SK-N-SH (cell line): ENCODE measurements at regions not wholly inside any gene's neighbourhood (a gene's known extent, or its start where the extent isn't known, plus 50 kb on each side); places are given as distances from the start of the nearest gene placed in this dataset.

ENCODE experiments used
- CTCF ChIA-PET: fragments of 300-600, 350-600 bp; formaldehyde crosslinking; extraction: SDS; loops from one replicate; lab custom pipeline; 2021; lab: Yijun Ruan, JAX
- POLR2A ChIA-PET: fragments of 350-600 bp; sonication (Branson Sonifier 250); formaldehyde crosslinking; extraction: SDS; loops from one replicate; lab custom pipeline; 2020; ENCODE audit warnings: antibody characterized with exemption, inconsistent platforms; lab: Yijun Ruan, JAX
- DNase-seq: peaks from one replicate; pipeline ENCODE4 v3.0.0; 2012
- H2AFZ ChIP-seq: fragments of 200-600 bp; sonication (generic); 2 replicates; pipeline ENCODE4 v1.8.1; 2016; ENCODE audit warnings: antibody characterized with exemption, mild to moderate bottlenecking, low read depth
- H3F3A ChIP-seq: fragments of 200-600 bp; sonication (generic); replicated peaks from 2 replicates; pipeline ENCODE3; 2016; ENCODE audit warnings: antibody characterized with exemption, mild to moderate bottlenecking; ENCODE audit not compliant: insufficient read depth
- H3K27ac ChIP-seq, 2 experiments: fragments of 200-500 bp in 1 of 2; fragments of 200-600 bp in 1 of 2; sonication (Bioruptor generic) in 1 of 2; sonication (generic), shearing (Covaris generic) in 1 of 2; 2 replicates each; pipeline versions ENCODE4 v1.5.1 to v1.6.1; 2014 to 2016; ENCODE audit warnings: low read depth in 2 of 2, inconsistent platforms in 1 of 2, low read length in 1 of 2, mild to moderate bottlenecking in 1 of 2, mixed read lengths in 1 of 2
- H3K27me3 ChIP-seq: fragments of 200-600 bp; sonication (generic), shearing (Covaris generic); 2 replicates; pipeline ENCODE4 v1.6.1; 2016; ENCODE audit warnings: mixed run types; ENCODE audit not compliant: insufficient read depth
- H3K36me3 ChIP-seq, 2 experiments: fragments of 200-500 bp in 1 of 2; fragments of 200-600 bp in 1 of 2; sonication (Bioruptor generic) in 1 of 2; sonication (generic) in 1 of 2; replicated peaks in 1 of 2; 2 replicates each; pipeline versions ENCODE3 to v1.5.1; 2014 to 2016; ENCODE audit warnings: low read length in 1 of 2, mild to moderate bottlenecking in 1 of 2; ENCODE audit not compliant: insufficient read depth in 2 of 2, control insufficient read depth in 1 of 2
- H3K4me1 ChIP-seq, 2 experiments: fragments of 200-500 bp in 1 of 2; fragments of 200-600 bp in 1 of 2; sonication (Bioruptor generic) in 1 of 2; sonication (generic), shearing (Covaris generic) in 1 of 2; 2 replicates each; pipeline versions ENCODE4 v1.5.1 to v1.6.1; 2014 to 2016; ENCODE audit warnings: low read depth in 1 of 2, low read length in 1 of 2, mixed run types in 1 of 2; ENCODE audit not compliant: insufficient read depth in 2 of 2, control insufficient read depth in 1 of 2
- H3K4me2 ChIP-seq: fragments of 200-600 bp; sonication (generic), shearing (Covaris generic); 2 replicates; pipeline ENCODE4 v1.6.1; 2017; ENCODE audit warnings: mixed run types
- H3K4me3 ChIP-seq, 2 experiments: fragments of 200-500 bp in 1 of 2; fragments of 200-600 bp in 1 of 2; sonication (Bioruptor generic) in 1 of 2; sonication (generic), shearing (Covaris generic) in 1 of 2; 2 replicates each; pipeline versions ENCODE4 v1.5.1 to v1.8.1; 2014 to 2016; ENCODE audit warnings: low read depth in 2 of 2, inconsistent platforms in 1 of 2, low read length in 1 of 2, mild to moderate bottlenecking in 1 of 2, mixed read lengths in 1 of 2, moderate library complexity in 1 of 2
- H3K79me2 ChIP-seq: fragments of 200-600 bp; sonication (generic); 2 replicates; pipeline ENCODE4 v1.8.1; 2017; ENCODE audit warnings: mild to moderate bottlenecking; ENCODE audit not compliant: insufficient read depth
- H3K9ac ChIP-seq: fragments of 200-600 bp; sonication (generic); 2 replicates; pipeline ENCODE4 v1.6.1; 2017; ENCODE audit warnings: mixed run types
- H3K9me2 ChIP-seq: fragments of 200-600 bp; sonication (generic); 2 replicates; pipeline ENCODE4 v1.6.1; 2017; ENCODE audit warnings: mixed run types
- H3K9me3 ChIP-seq: fragments of 200-600 bp; sonication (generic); 2 replicates; pipeline ENCODE4 v1.6.1; 2017; ENCODE audit warnings: mixed run types, mild to moderate bottlenecking, moderate library complexity
- H4K20me1 ChIP-seq: fragments of 200-600 bp; sonication (generic); 2 replicates; pipeline ENCODE4 v1.6.1; 2017; ENCODE audit warnings: mild to moderate bottlenecking, mixed run types; ENCODE audit not compliant: insufficient read depth
- CHD2 ChIP-seq: fragments of 150-350 bp; IDR thresholded peaks from 2 replicates; pipeline ENCODE4 v1.6.1; 2018; ENCODE audit warnings: low read length; ENCODE audit not compliant: partially characterized antibody
- EP300 ChIP-seq, 2 experiments: IDR thresholded peaks; 2 replicates each; pipeline versions ENCODE4 v1.4.0 to v1.6.1; 2012; ENCODE audit warnings: borderline replicate concordance in 1 of 2, low read depth in 1 of 2, low read length in 1 of 2
- FOSL2 ChIP-seq: IDR thresholded peaks from 2 replicates; pipeline ENCODE4 v1.4.0; 2012; ENCODE audit warnings: low read depth, mild to moderate bottlenecking, moderate library complexity, borderline replicate concordance
- FOXJ3 ChIP-seq: sonication (generic); formaldehyde crosslinking; IDR thresholded peaks from 2 replicates; pipeline ENCODE4 v1.5.1; 2020; ENCODE audit warnings: mild to moderate bottlenecking, missing genetic modification reagents
- GABPA ChIP-seq: IDR thresholded peaks from 2 replicates; pipeline ENCODE4 v1.4.0; 2012; ENCODE audit warnings: low read depth, mild to moderate bottlenecking
- MEF2A ChIP-seq: IDR thresholded peaks from 2 replicates; pipeline ENCODE4 v1.4.0; 2012; ENCODE audit warnings: low read depth, borderline replicate concordance
- MXI1 ChIP-seq: IDR thresholded peaks from 2 replicates; pipeline ENCODE4 v1.6.1; 2012; ENCODE audit warnings: mild to moderate bottlenecking, low read depth, low read length, improper control_type of control experiment
- NFIC ChIP-seq: IDR thresholded peaks from 2 replicates; pipeline ENCODE4 v1.4.0; 2012; ENCODE audit warnings: borderline replicate concordance
- NRF1 ChIP-seq: IDR thresholded peaks from 2 replicates; pipeline ENCODE4 v1.6.1; 2012; ENCODE audit warnings: low read depth, mild to moderate bottlenecking, low read length
- RFX5 ChIP-seq: IDR thresholded peaks from 2 replicates; pipeline ENCODE4 v1.6.1; 2012; ENCODE audit warnings: mild to moderate bottlenecking, improper control_type of control experiment, low read length
- RXRA ChIP-seq: IDR thresholded peaks from 2 replicates; pipeline ENCODE4 v1.4.0; 2012; ENCODE audit warnings: low read depth, mild to moderate bottlenecking, borderline replicate concordance
- SIN3A ChIP-seq: IDR thresholded peaks from 2 replicates; pipeline ENCODE4 v1.6.1; 2012; ENCODE audit warnings: low read depth, mild to moderate bottlenecking, low read length, moderate library complexity, borderline replicate concordance
- SMC3 ChIP-seq: IDR thresholded peaks from 2 replicates; pipeline ENCODE4 v1.6.1; 2012; ENCODE audit warnings: low read depth, low read length, improper control_type of control experiment
- TAF1 ChIP-seq: IDR thresholded peaks from 2 replicates; pipeline ENCODE4 v1.6.1; 2012; ENCODE audit warnings: low read depth, mild to moderate bottlenecking, low read length, moderate library complexity, borderline replicate concordance
- TCF12 ChIP-seq: IDR thresholded peaks from 2 replicates; pipeline ENCODE4 v1.4.0; 2012
- TEAD4 ChIP-seq: IDR thresholded peaks from 2 replicates; pipeline ENCODE4 v1.4.0; 2012; ENCODE audit warnings: mild to moderate bottlenecking, borderline replicate concordance; ENCODE audit not compliant: insufficient read depth
- WGBS: methylation state at CpG from one replicate; pipeline ENCODE4 v1.1.6; 2017; ENCODE audit warnings: low lambda C conversion rate; 5-methylcytosine and 5-hydroxymethylcytosine counted together
- TF ChIP-seq, protein P1 (sequence below): IDR thresholded peaks from 2 replicates; pipeline ENCODE4 v1.6.1; 2012; ENCODE audit warnings: mild to moderate bottlenecking, low read depth, low read length, moderate library complexity
- TF ChIP-seq, protein P2 (sequence below): IDR thresholded peaks from 2 replicates; pipeline ENCODE4; 2012
- TF ChIP-seq, protein P3 (sequence below): fragments of 150-350 bp; IDR thresholded peaks from 2 replicates; pipeline ENCODE4 v1.6.1; 2017; ENCODE audit warnings: antibody characterized with exemption, low read length, low read depth, borderline replicate concordance
- TF ChIP-seq, protein P4 (sequence below): fragments of 150-350 bp; IDR thresholded peaks from 2 replicates; pipeline ENCODE4 v1.6.1; 2016; ENCODE audit warnings: mild to moderate bottlenecking, low read depth, low read length
- TF ChIP-seq, protein P5 (sequence below): IDR thresholded peaks from 2 replicates; pipeline ENCODE4 v1.4.0; 2012; ENCODE audit warnings: low read depth

DNA sequence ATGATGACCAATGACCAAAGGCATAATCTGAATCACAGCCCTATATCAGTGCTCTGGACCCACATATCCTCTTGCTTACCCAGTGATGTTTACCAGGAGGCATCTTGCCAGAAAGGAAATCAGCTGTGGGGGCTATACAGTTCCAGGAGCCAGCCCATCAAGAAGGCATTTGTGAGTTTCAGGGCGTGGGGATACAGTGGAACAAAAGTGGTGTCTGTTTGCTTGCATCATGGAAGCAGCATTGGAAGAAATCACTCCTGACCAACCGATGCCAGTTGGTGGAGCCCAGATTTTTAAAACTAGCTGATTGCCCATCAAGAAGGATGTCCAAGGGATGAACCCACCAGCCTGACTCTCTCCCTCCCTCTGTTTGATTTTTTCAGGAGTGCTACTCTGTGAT is 106.5 kb upstream of the EGFLAM start:
- 0% methylated on average over 2 of the region's 2 CpGs for WGBS
- no peak for DNase-seq
- Histone ChIP-seq H3K36me3 (no peaks in the 10 kb centered on the region), H3K27me3 (peaks cover 16% of the 10 kb centered on the region; the same call in 1 of the 2 replicates), H3K4me1 (no peaks in the 10 kb centered on the region), H3K9ac (no peak overlapping the region), H3F3A (no peaks in the 10 kb centered on the region), H3K4me2 (no peak overlapping the region), H3K9me2 (no peaks in the 10 kb centered on the region), H3K4me3 (no peak overlapping the region), H3K27ac (no peak overlapping the region), H3K9me3 (no peaks in the 10 kb centered on the region), H2AFZ (no peak overlapping the region), H4K20me1 (no peaks in the 10 kb centered on the region), H3K79me2 (no peaks in the 10 kb centered on the region)
- ChIA-PET CTCF (no interaction called here), POLR2A (no interaction called here)
- TF ChIP-seq FOXJ3 (no peak), FOSL2 (no peak), TAF1 (no peak), MXI1 (no peak)
- TF ChIP-seq, protein P1, sequence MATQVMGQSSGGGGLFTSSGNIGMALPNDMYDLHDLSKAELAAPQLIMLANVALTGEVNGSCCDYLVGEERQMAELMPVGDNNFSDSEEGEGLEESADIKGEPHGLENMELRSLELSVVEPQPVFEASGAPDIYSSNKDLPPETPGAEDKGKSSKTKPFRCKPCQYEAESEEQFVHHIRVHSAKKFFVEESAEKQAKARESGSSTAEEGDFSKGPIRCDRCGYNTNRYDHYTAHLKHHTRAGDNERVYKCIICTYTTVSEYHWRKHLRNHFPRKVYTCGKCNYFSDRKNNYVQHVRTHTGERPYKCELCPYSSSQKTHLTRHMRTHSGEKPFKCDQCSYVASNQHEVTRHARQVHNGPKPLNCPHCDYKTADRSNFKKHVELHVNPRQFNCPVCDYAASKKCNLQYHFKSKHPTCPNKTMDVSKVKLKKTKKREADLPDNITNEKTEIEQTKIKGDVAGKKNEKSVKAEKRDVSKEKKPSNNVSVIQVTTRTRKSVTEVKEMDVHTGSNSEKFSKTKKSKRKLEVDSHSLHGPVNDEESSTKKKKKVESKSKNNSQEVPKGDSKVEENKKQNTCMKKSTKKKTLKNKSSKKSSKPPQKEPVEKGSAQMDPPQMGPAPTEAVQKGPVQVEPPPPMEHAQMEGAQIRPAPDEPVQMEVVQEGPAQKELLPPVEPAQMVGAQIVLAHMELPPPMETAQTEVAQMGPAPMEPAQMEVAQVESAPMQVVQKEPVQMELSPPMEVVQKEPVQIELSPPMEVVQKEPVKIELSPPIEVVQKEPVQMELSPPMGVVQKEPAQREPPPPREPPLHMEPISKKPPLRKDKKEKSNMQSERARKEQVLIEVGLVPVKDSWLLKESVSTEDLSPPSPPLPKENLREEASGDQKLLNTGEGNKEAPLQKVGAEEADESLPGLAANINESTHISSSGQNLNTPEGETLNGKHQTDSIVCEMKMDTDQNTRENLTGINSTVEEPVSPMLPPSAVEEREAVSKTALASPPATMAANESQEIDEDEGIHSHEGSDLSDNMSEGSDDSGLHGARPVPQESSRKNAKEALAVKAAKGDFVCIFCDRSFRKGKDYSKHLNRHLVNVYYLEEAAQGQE, result no peak
- TF ChIP-seq, protein P2, sequence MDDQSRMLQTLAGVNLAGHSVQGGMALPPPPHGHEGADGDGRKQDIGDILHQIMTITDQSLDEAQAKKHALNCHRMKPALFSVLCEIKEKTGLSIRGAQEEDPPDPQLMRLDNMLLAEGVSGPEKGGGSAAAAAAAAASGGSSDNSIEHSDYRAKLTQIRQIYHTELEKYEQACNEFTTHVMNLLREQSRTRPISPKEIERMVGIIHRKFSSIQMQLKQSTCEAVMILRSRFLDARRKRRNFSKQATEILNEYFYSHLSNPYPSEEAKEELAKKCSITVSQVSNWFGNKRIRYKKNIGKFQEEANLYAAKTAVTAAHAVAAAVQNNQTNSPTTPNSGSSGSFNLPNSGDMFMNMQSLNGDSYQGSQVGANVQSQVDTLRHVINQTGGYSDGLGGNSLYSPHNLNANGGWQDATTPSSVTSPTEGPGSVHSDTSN, result no peak

DNA sequence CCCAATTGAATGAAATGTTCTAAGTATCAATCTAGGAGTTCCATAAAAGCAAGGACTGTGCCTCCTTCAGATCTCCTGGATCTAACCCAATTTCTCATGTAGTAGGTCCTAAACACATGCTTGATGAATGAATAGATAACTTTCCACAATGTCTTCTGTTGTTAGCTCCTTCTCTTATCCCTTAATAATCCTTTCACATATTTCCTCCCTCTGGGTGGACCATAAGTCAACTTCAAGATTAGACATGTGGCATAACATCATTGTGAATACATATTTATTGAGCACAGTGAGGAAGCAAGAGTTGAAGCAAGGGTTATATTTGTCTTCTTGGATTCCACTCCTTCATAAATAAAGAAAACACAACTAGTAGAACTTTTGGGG is 108.6 kb upstream of the EGFLAM start:
- no peaks in the 10 kb centered on the region for H3F3A ChIP-seq
- H4K20me1 ChIP-seq, result no peaks in the 10 kb centered on the region
- H3K4me2 ChIP-seq, result no peak overlapping the region
- no peaks in the 10 kb centered on the region for H3K79me2 ChIP-seq
- no peak for DNase-seq
- ChIA-PET CTCF (no interaction called here), POLR2A (no interaction called here)
- no peaks in the 10 kb centered on the region for H3K9me2 ChIP-seq
- no peaks in the 10 kb centered on the region for H3K9me3 ChIP-seq
- no peak overlapping the region for H3K27ac ChIP-seq
- H3K4me1 ChIP-seq, result no peaks in the 10 kb centered on the region
- H3K9ac ChIP-seq, result no peak overlapping the region
- H3K27me3 ChIP-seq, result peaks cover 16% of the 10 kb centered on the region; the same call in 1 of the 2 replicates
- no peaks in the 10 kb centered on the region for H3K36me3 ChIP-seq
- no peak overlapping the region for H3K4me3 ChIP-seq
- H2AFZ ChIP-seq, result no peak overlapping the region
- no peak for TF ChIP-seq GABPA
- TF ChIP-seq, protein P3, sequence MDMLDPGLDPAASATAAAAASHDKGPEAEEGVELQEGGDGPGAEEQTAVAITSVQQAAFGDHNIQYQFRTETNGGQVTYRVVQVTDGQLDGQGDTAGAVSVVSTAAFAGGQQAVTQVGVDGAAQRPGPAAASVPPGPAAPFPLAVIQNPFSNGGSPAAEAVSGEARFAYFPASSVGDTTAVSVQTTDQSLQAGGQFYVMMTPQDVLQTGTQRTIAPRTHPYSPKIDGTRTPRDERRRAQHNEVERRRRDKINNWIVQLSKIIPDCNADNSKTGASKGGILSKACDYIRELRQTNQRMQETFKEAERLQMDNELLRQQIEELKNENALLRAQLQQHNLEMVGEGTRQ, result no peak
- TF ChIP-seq MXI1, result no peak
- TF ChIP-seq, protein P2, result no peak
- no peak for TF ChIP-seq NRF1
- TF ChIP-seq, protein P4, sequence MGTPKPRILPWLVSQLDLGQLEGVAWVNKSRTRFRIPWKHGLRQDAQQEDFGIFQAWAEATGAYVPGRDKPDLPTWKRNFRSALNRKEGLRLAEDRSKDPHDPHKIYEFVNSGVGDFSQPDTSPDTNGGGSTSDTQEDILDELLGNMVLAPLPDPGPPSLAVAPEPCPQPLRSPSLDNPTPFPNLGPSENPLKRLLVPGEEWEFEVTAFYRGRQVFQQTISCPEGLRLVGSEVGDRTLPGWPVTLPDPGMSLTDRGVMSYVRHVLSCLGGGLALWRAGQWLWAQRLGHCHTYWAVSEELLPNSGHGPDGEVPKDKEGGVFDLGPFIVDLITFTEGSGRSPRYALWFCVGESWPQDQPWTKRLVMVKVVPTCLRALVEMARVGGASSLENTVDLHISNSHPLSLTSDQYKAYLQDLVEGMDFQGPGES, result no peak
- TF ChIP-seq SIN3A, result no peak
- TF ChIP-seq TEAD4, result no peak
- no peak for TF ChIP-seq SMC3
- TF ChIP-seq TCF12, result no peak
- TF ChIP-seq, protein P5, sequence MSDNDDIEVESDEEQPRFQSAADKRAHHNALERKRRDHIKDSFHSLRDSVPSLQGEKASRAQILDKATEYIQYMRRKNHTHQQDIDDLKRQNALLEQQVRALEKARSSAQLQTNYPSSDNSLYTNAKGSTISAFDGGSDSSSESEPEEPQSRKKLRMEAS, result no peak
- no peak for TF ChIP-seq NFIC
- TF ChIP-seq RFX5, result no peak
- no peak for TF ChIP-seq MEF2A
- no peak for TF ChIP-seq FOXJ3
- no peak for TF ChIP-seq RXRA
- no peak for TF ChIP-seq TAF1
- TF ChIP-seq CHD2, result no peak
- no peak for TF ChIP-seq EP300 (IDR thresholded peaks at IDR 0.05; ENCODE audit: borderline replicate concordance in 1 of 2, low read depth in 1 of 2, low read length in 1 of 2)
